ENCODE measurements at regions not wholly inside any gene's neighbourhood (a gene's known extent, or its start where the extent isn't known, plus 50 kb on each side); places are given as distances from the start of the nearest gene placed in this dataset.

DNA sequence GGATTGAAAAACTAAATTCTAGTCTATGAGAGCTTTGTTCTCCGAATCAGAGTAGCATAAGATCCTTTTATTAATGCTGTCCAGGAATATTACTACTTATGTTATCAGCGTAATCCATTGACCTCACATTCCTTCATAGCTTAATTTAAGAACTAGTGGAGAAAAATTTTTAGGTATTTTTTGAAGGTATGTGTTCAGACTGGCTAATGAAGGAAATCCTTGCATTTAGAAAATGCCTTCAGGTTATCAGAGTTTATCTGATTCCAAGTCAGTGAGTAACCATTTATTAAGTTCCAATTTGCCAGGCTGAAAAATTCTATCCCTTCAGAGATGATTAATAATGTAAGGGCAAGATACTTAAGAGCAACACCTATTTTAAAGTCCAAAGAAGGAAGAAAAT, 338.2 kb upstream of the B3GALT2 start:
- DNase-seq (ENCODE audit: low spot score), result no peak
- Mint-ChIP-seq H3K4me1 (no peaks in the 10 kb centered on the region), H3K36me3 (no peaks in the 10 kb centered on the region), H3K27me3 (ENCODE audit: insufficient read depth, low read depth) (no peaks in the 10 kb centered on the region), H3K4me3 (no peak overlapping the region), H3K9me3 (no peaks in the 10 kb centered on the region), H3K27ac (no peak overlapping the region)
- no peaks in the 10 kb centered on the region for H3K9me3 ChIP-seq (ENCODE audit: low read depth)
- TF ChIP-seq, protein P1, sequence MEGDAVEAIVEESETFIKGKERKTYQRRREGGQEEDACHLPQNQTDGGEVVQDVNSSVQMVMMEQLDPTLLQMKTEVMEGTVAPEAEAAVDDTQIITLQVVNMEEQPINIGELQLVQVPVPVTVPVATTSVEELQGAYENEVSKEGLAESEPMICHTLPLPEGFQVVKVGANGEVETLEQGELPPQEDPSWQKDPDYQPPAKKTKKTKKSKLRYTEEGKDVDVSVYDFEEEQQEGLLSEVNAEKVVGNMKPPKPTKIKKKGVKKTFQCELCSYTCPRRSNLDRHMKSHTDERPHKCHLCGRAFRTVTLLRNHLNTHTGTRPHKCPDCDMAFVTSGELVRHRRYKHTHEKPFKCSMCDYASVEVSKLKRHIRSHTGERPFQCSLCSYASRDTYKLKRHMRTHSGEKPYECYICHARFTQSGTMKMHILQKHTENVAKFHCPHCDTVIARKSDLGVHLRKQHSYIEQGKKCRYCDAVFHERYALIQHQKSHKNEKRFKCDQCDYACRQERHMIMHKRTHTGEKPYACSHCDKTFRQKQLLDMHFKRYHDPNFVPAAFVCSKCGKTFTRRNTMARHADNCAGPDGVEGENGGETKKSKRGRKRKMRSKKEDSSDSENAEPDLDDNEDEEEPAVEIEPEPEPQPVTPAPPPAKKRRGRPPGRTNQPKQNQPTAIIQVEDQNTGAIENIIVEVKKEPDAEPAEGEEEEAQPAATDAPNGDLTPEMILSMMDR (IDR thresholded peaks at IDR 0.05), result no peak
- TF ChIP-seq EZH2 (IDR thresholded peaks at IDR 0.05) (no peak), EZH2phosphoT487 (IDR thresholded peaks at IDR 0.05) (no peak)
- no peak overlapping the region for H3K27ac ChIP-seq
- H3K4me3 ChIP-seq, result no peak overlapping the region
- H3K36me3 ChIP-seq, result no peaks in the 10 kb centered on the region
- no peaks in the 10 kb centered on the region for H4K20me1 ChIP-seq (ENCODE audit: low read depth)
- no peak overlapping the region for H2AFZ ChIP-seq (replicated peaks)
- no peaks in the 10 kb centered on the region for H3K27me3 ChIP-seq
- H3K4me1 ChIP-seq, result no peaks in the 10 kb centered on the region
- no peak overlapping the region for H3K9ac ChIP-seq
- no peaks in the 10 kb centered on the region for H3K79me2 ChIP-seq (ENCODE audit: low read depth)
- no peaks in the 10 kb centered on the region for H3F3A ChIP-seq (ENCODE audit: low read depth)
- no peak overlapping the region for H3K4me2 ChIP-seq

DNA sequence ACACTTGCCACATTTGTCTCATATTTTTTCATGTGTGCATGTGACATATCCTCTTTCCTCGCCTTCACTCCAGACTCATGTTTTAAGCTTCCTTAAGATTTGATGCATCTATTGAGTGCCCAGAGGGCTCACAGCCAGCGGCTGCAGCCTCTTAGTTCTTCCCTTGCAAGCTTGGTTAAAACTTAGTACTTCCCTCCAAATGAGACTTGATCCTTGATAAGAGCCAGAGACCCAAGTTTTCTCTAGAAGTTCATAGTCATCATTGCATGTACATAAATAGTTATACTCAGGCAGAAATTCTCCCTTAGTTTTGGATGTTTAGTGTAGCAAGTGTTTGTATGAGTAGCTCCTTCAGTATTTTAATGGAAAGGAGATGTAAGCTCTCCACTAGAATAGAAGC, 337.6 kb upstream of the B3GALT2 start:
- no peaks in the 10 kb centered on the region for H3K79me2 ChIP-seq (ENCODE audit: low read depth)
- no peaks in the 10 kb centered on the region for H3K4me1 ChIP-seq
- H3K27ac ChIP-seq, result no peak overlapping the region
- Mint-ChIP-seq H3K27ac (no peak overlapping the region), H3K9me3 (no peaks in the 10 kb centered on the region), H3K4me3 (no peak overlapping the region), H3K27me3 (ENCODE audit: insufficient read depth, low read depth) (no peaks in the 10 kb centered on the region), H3K4me1 (no peaks in the 10 kb centered on the region), H3K36me3 (no peaks in the 10 kb centered on the region)
- no peak for DNase-seq (ENCODE audit: low spot score)
- TF ChIP-seq, protein P1 (IDR thresholded peaks at IDR 0.05), result no peak
- TF ChIP-seq EZH2 (IDR thresholded peaks at IDR 0.05) (no peak), EZH2phosphoT487 (IDR thresholded peaks at IDR 0.05) (no peak)
- no peak overlapping the region for H3K4me3 ChIP-seq
- H3K9me3 ChIP-seq (ENCODE audit: low read depth), result no peaks in the 10 kb centered on the region
- H3K36me3 ChIP-seq, result no peaks in the 10 kb centered on the region
- H3K9ac ChIP-seq, result no peak overlapping the region
- no peak overlapping the region for H3K4me2 ChIP-seq
- H3K27me3 ChIP-seq, result no peaks in the 10 kb centered on the region
- H2AFZ ChIP-seq (replicated peaks), result no peak overlapping the region
- H3F3A ChIP-seq (ENCODE audit: low read depth), result no peaks in the 10 kb centered on the region
- no peaks in the 10 kb centered on the region for H4K20me1 ChIP-seq (ENCODE audit: low read depth)

DNA sequence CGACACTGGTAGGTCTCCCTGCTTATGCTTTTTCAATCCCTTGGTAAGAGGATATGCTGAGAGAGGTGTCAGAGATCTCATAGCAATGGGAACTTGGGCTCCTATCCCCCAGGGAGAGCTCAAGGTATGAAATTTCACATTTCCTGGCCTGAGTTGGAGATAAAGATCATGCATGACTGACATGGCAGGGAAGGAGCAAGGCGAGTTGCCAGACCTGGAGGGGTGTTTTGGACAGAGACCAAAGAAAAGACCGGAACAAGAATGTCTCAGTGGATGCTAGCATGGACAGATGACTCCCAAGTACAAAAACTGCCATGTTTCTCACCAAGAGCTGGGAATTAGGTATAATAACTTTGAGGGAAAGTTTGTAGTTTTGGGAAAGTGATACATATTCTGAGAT, 334.1 kb upstream of the B3GALT2 start:
- Histone ChIP-seq H3F3A (ENCODE audit: low read depth) (no peaks in the 10 kb centered on the region), H2AFZ (replicated peaks) (no peak overlapping the region), H3K79me2 (ENCODE audit: low read depth) (no peaks in the 10 kb centered on the region), H3K36me3 (no peaks in the 10 kb centered on the region), H4K20me1 (ENCODE audit: low read depth) (no peaks in the 10 kb centered on the region), H3K27me3 (no peaks in the 10 kb centered on the region), H3K9ac (no peak overlapping the region), H3K9me3 (ENCODE audit: low read depth) (no peaks in the 10 kb centered on the region), H3K4me3 (no peak overlapping the region), H3K4me1 (no peaks in the 10 kb centered on the region), H3K27ac (no peak overlapping the region), H3K4me2 (no peak overlapping the region)
- Mint-ChIP-seq H3K36me3 (no peaks in the 10 kb centered on the region), H3K27me3 (ENCODE audit: insufficient read depth, low read depth) (no peaks in the 10 kb centered on the region), H3K27ac (no peak overlapping the region), H3K4me3 (no peak overlapping the region), H3K4me1 (no peaks in the 10 kb centered on the region), H3K9me3 (no peaks in the 10 kb centered on the region)
- no peak for DNase-seq (ENCODE audit: low spot score)
- TF ChIP-seq EZH2phosphoT487 (IDR thresholded peaks at IDR 0.05), result no peak

DNA sequence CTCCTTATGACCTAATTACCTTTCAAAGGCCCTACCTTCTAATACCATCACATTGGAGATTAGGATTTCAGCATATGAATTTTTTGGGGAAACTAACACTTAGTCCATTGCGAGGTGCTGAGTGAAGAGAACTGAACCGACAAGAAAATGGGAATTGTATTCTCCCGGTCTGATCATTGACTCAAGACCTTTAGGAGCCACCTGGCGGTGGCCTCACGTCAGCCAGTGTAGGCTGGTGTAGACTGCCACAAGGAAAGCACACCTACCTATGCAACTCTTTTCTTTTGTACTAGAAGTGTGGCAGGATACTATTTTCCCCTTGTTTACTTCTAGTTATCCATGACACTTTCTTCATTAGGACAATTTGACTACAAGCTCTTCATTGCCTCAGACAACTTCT, 333.5 kb upstream of the B3GALT2 start:
- Histone ChIP-seq H3K4me3 (no peak overlapping the region), H3F3A (ENCODE audit: low read depth) (no peaks in the 10 kb centered on the region), H4K20me1 (ENCODE audit: low read depth) (no peaks in the 10 kb centered on the region), H3K27me3 (no peaks in the 10 kb centered on the region), H3K27ac (no peak overlapping the region), H3K4me1 (no peaks in the 10 kb centered on the region), H3K79me2 (ENCODE audit: low read depth) (no peaks in the 10 kb centered on the region), H3K4me2 (no peak overlapping the region), H2AFZ (replicated peaks) (no peak overlapping the region), H3K36me3 (no peaks in the 10 kb centered on the region), H3K9ac (no peak overlapping the region), H3K9me3 (ENCODE audit: low read depth) (no peaks in the 10 kb centered on the region)
- Mint-ChIP-seq H3K9me3 (no peaks in the 10 kb centered on the region), H3K4me3 (no peak overlapping the region), H3K4me1 (no peaks in the 10 kb centered on the region), H3K27ac (no peak overlapping the region), H3K36me3 (no peaks in the 10 kb centered on the region), H3K27me3 (ENCODE audit: insufficient read depth, low read depth) (no peaks in the 10 kb centered on the region)
- peak; percentile 9 for DNase-seq (ENCODE audit: low spot score)
- no peak for TF ChIP-seq EZH2 (IDR thresholded peaks at IDR 0.05)
- TF ChIP-seq, protein P1 (IDR thresholded peaks at IDR 0.05), result no peak
- TF ChIP-seq EZH2phosphoT487 (IDR thresholded peaks at IDR 0.05), result no peak

Measured in neural progenitor cell (in vitro differentiated cells).